Activated CD4-positive, alpha-beta T cell treated with anti-CD3 and anti-CD28 coated beads for 24 hours (primary cell): ENCODE measurements at regions not wholly inside any gene's neighbourhood (a gene's known extent, or its start where the extent isn't known, plus 50 kb on each side); places are given as distances from the start of the nearest gene placed in this dataset.

Source experiments
- DNase-seq, 2 donors: peaks; one replicate each; pipeline ENCODE4 v3.0.0-alpha.2; 2020; ENCODE audit warnings: low read depth in 2 of 2

GRCh38 chr2:81734981-81735380 is 1430.4 kb upstream of the LRRTM1 start:
- no peak for DNase-seq

GRCh38 chr2:81714817-81715216 is 1410.3 kb upstream of the LRRTM1 start:
- DNase-seq = no peak

GRCh38 chr2:81706856-81707255 is 1402.3 kb upstream of the LRRTM1 start:
- DNase-seq = no peak

GRCh38 chr2:81703831-81704230 is 1399.3 kb upstream of the LRRTM1 start:
- no peak for DNase-seq

- DNase-seq = no peak
These were observed 1388.0 kb upstream of the LRRTM1 start for GRCh38 chr2:81692566-81692965.

GRCh38 chr2:81675641-81676040 is 1371.1 kb upstream of the LRRTM1 start:
- no peak for DNase-seq

GRCh38 chr2:81672923-81673322 is 1368.4 kb upstream of the LRRTM1 start:
- DNase-seq = no peak

GRCh38 chr2:81672516-81672915 is 1368.0 kb upstream of the LRRTM1 start:
- no peak for DNase-seq

GRCh38 chr2:81670885-81671284 is 1366.3 kb upstream of the LRRTM1 start:
- DNase-seq = no peak

GRCh38 chr2:81661081-81661480 is 1356.5 kb upstream of the LRRTM1 start:
- no peak for DNase-seq

GRCh38 chr2:81658227-81658626 is 1353.7 kb upstream of the LRRTM1 start:
- DNase-seq = no peak

GRCh38 chr2:81650048-81650971 is 1345.8 kb upstream of the LRRTM1 start:
- no peak for DNase-seq

- DNase-seq = no peak
These were observed 1344.3 kb upstream of the LRRTM1 start for GRCh38 chr2:81648806-81649205.

- no peak for DNase-seq
These were observed 1343.8 kb upstream of the LRRTM1 start for GRCh38 chr2:81648370-81648769.

- DNase-seq = no peak
These were observed 1343.2 kb upstream of the LRRTM1 start for GRCh38 chr2:81647715-81648230.

- no peak for DNase-seq
These were observed 1341.3 kb upstream of the LRRTM1 start for GRCh38 chr2:81645745-81646301.

- DNase-seq = no peak
These were observed 1339.6 kb upstream of the LRRTM1 start for GRCh38 chr2:81644189-81644588.

- DNase-seq = no peak
These were observed 1320.3 kb upstream of the LRRTM1 start for GRCh38 chr2:81624825-81625224.

GRCh38 chr2:81600088-81600487 is 1295.5 kb upstream of the LRRTM1 start:
- DNase-seq = no peak

GRCh38 chr2:81598453-81598852 is 1293.9 kb upstream of the LRRTM1 start:
- no peak for DNase-seq

GRCh38 chr2:81589406-81589805 is 1284.9 kb upstream of the LRRTM1 start:
- no peak for DNase-seq

GRCh38 chr2:81583311-81584108 is 1279.0 kb upstream of the LRRTM1 start:
- no peak for DNase-seq
